Ishikawa (cell line): ENCODE measurements at regions not wholly inside any gene's neighbourhood (a gene's known extent, or its start where the extent isn't known, plus 50 kb on each side); places are given as distances from the start of the nearest gene placed in this dataset.

Source experiments
- CEBPB ChIP-seq: IDR thresholded peaks from 2 replicates; pipeline ENCODE4 v1.6.1; 2012
- CREB1 ChIP-seq: IDR thresholded peaks from 2 replicates; pipeline ENCODE4 v1.6.1; 2012; ENCODE audit warnings: low read depth
- EGR1 ChIP-seq: IDR thresholded peaks from 2 replicates; pipeline ENCODE4 v1.6.1; 2012
- EP300 ChIP-seq: IDR thresholded peaks from 2 replicates; pipeline ENCODE4 v1.6.1; 2012; ENCODE audit warnings: borderline replicate concordance
- FOXM1 ChIP-seq: IDR thresholded peaks from 2 replicates; pipeline ENCODE4 v1.6.1; 2012; ENCODE audit warnings: low read depth, borderline replicate concordance
- MAX ChIP-seq: IDR thresholded peaks from 2 replicates; pipeline ENCODE4 v1.6.1; 2012
- NFIC ChIP-seq: IDR thresholded peaks from 2 replicates; pipeline ENCODE4 v1.6.1; 2012
- RAD21 ChIP-seq: IDR thresholded peaks from 2 replicates; pipeline ENCODE4 v1.6.1; 2012; ENCODE audit warnings: low read depth
- REST ChIP-seq: IDR thresholded peaks from 2 replicates; pipeline ENCODE4 v1.6.1; 2012; ENCODE audit warnings: low read depth, mild to moderate bottlenecking
- TAF1 ChIP-seq: IDR thresholded peaks from 2 replicates; pipeline ENCODE4 v1.6.1; 2012; ENCODE audit warnings: low read depth, mild to moderate bottlenecking
- TCF12 ChIP-seq: IDR thresholded peaks from 2 replicates; pipeline ENCODE4 v1.6.1; 2012; ENCODE audit warnings: low read depth
- TEAD4 ChIP-seq: IDR thresholded peaks from 2 replicates; pipeline ENCODE4 v1.6.1; 2012
- USF1 ChIP-seq: IDR thresholded peaks from 2 replicates; pipeline ENCODE4 v1.6.1; 2012
- YY1 ChIP-seq: IDR thresholded peaks from 2 replicates; pipeline ENCODE4 v1.6.1; 2012; ENCODE audit warnings: low read depth
- ZBTB7A ChIP-seq: IDR thresholded peaks from 2 replicates; pipeline ENCODE4 v1.6.1; 2012; ENCODE audit warnings: low read depth

GRCh38 chr3:14297784-14298236 is 104.6 kb upstream of the SLC6A6 start:
- TF ChIP-seq TCF12 (no peak), TEAD4 (no peak), USF1 (no peak), FOXM1 (no peak), EP300 (no peak), RAD21 (no peak), ZBTB7A (no peak), MAX (no peak), TAF1 (no peak), EGR1 (no peak), REST (no peak), CREB1 (no peak), CEBPB (no peak)

GRCh38 chr3:14298442-14298841 is 104.0 kb upstream of the SLC6A6 start:
- TF ChIP-seq CEBPB: no peak
- TF ChIP-seq ZBTB7A: no peak
- TF ChIP-seq TAF1: no peak
- TF ChIP-seq MAX: no peak
- no peak for TF ChIP-seq TEAD4
- TF ChIP-seq CREB1: no peak
- no peak for TF ChIP-seq EP300
- TF ChIP-seq FOXM1: no peak
- TF ChIP-seq YY1: no peak
- no peak for TF ChIP-seq EGR1
- TF ChIP-seq RAD21: no peak
- no peak for TF ChIP-seq NFIC
- TF ChIP-seq USF1: no peak
- TF ChIP-seq TCF12: no peak
- TF ChIP-seq REST: no peak

- TF ChIP-seq FOXM1: no peak
- no peak for TF ChIP-seq REST
- no peak for TF ChIP-seq EP300
- TF ChIP-seq TEAD4: no peak
- TF ChIP-seq YY1: no peak
- TF ChIP-seq NFIC: no peak
- no peak for TF ChIP-seq MAX
- TF ChIP-seq TCF12: no peak
- no peak for TF ChIP-seq CREB1
- no peak for TF ChIP-seq ZBTB7A
- no peak for TF ChIP-seq RAD21
- no peak for TF ChIP-seq USF1
- no peak for TF ChIP-seq TAF1
- no peak for TF ChIP-seq CEBPB
- no peak for TF ChIP-seq EGR1
Measured at GRCh38 chr3:14298991-14299555, 103.3 kb upstream of the SLC6A6 start.

- TF ChIP-seq CEBPB: no peak
- no peak for TF ChIP-seq MAX
- no peak for TF ChIP-seq USF1
- no peak for TF ChIP-seq EP300
- TF ChIP-seq TEAD4: no peak
- no peak for TF ChIP-seq ZBTB7A
- no peak for TF ChIP-seq CREB1
- TF ChIP-seq TCF12: no peak
- TF ChIP-seq TAF1: no peak
- TF ChIP-seq NFIC: no peak
- no peak for TF ChIP-seq YY1
- TF ChIP-seq EGR1: no peak
- TF ChIP-seq RAD21: no peak
- TF ChIP-seq REST: no peak
- no peak for TF ChIP-seq FOXM1
Measured at GRCh38 chr3:14299767-14300166, 102.6 kb upstream of the SLC6A6 start.
